NB4 (cell line): ENCODE measurements at regions not wholly inside any gene's neighbourhood (a gene's known extent, or its start where the extent isn't known, plus 50 kb on each side); places are given as distances from the start of the nearest gene placed in this dataset.

ENCODE experiments used
- DNase-seq: peaks from one replicate; pipeline ENCODE4 v3.0.0; 2010; ENCODE audit warnings: low read depth
- H3K4me3 ChIP-seq: one replicate; pipeline ENCODE4 v1.5.1; 2011; ENCODE audit warnings: mild to moderate bottlenecking, low read depth, low read length, moderate library complexity
- CTCF ChIP-seq: IDR thresholded peaks from one replicate; pipeline ENCODE4 v1.5.1; 2012; ENCODE audit warnings: low read depth, low read length
- MAX ChIP-seq: IDR thresholded peaks from 2 replicates; pipeline ENCODE4 v1.6.1; 2011; ENCODE audit warnings: low read depth, low read length
- MYC ChIP-seq: IDR thresholded peaks from 2 replicates; pipeline ENCODE4 v1.6.1; 2011; ENCODE audit warnings: low read depth, low read length
- POLR2A ChIP-seq: IDR thresholded peaks from 2 replicates; pipeline ENCODE4 v1.6.1; 2011; ENCODE audit warnings: mild to moderate bottlenecking; ENCODE audit not compliant: insufficient read length; ENCODE audit errors: extremely low read depth

- TF ChIP-seq MYC = no peak
- no peak for TF ChIP-seq CTCF
- TF ChIP-seq MAX = no peak
- no peak for TF ChIP-seq POLR2A
- no peak overlapping the region for H3K4me3 ChIP-seq
- DNase-seq = no peak
Observed at GRCh38 chr2:76406134-76406855, 695.6 kb upstream of the GCFC2 start.

GRCh38 chr2:76393356-76393755 is 682.6 kb upstream of the GCFC2 start:
- no peak for DNase-seq
- TF ChIP-seq MAX = no peak
- TF ChIP-seq MYC = no peak
- TF ChIP-seq CTCF = no peak
- TF ChIP-seq POLR2A = no peak

GRCh38 chr2:76391678-76392077 is 681.0 kb upstream of the GCFC2 start:
- TF ChIP-seq MYC (no peak), POLR2A (no peak), CTCF (no peak), MAX (no peak)
- no peak overlapping the region for H3K4me3 ChIP-seq
- no peak for DNase-seq

More at GRCh38 chr2:76393356-76393755, 682.6 kb upstream of the GCFC2 start:
- H3K4me3 ChIP-seq = no peak overlapping the region

GRCh38 chr2:76387294-76387693 is 676.6 kb upstream of the GCFC2 start:
- no peak overlapping the region for H3K4me3 ChIP-seq
- DNase-seq = no peak
- TF ChIP-seq MYC = no peak
- TF ChIP-seq CTCF = no peak
- TF ChIP-seq POLR2A = no peak
- no peak for TF ChIP-seq MAX

- no peak for TF ChIP-seq MAX
- TF ChIP-seq MYC = no peak
- no peak for TF ChIP-seq CTCF
- TF ChIP-seq POLR2A = no peak
- H3K4me3 ChIP-seq = no peak overlapping the region
- DNase-seq = no peak
Observed at GRCh38 chr2:76385943-76386342, 675.2 kb upstream of the GCFC2 start.
